K562 (cell line): ENCODE measurements at regions not wholly inside any gene's neighbourhood (a gene's known extent, or its start where the extent isn't known, plus 50 kb on each side); places are given as distances from the start of the nearest gene placed in this dataset.

Source experiments
- ARID3A ChIP-seq: IDR thresholded peaks from 2 replicates; pipeline ENCODE4 v1.6.1; 2012; ENCODE audit warnings: low read depth, low read length, improper control_type of control experiment, borderline replicate concordance
- ATF7 ChIP-seq: fragments of 450-650 bp; IDR thresholded peaks from 2 replicates; pipeline ENCODE4 v1.7.1; 2014; ENCODE audit warnings: mild to moderate bottlenecking, moderate library complexity
- CBFA2T3 ChIP-seq: fragments of 450-650 bp; IDR thresholded peaks from 2 replicates; pipeline ENCODE4 v1.6.1; 2017
- CBX3 ChIP-seq, 2 experiments: IDR thresholded peaks; 1 replicate in 1 of 2; 2 replicates in 1 of 2; pipeline ENCODE4 v1.6.1; 2012; ENCODE audit warnings: inconsistent platforms in 2 of 2, low read length in 2 of 2, borderline replicate concordance in 1 of 2, control low read depth in 1 of 2
- CREB3L1 ChIP-seq: fragments of 450-650 bp; IDR thresholded peaks from 2 replicates; pipeline ENCODE4 v1.6.1; 2014; ENCODE audit warnings: low read depth, mild to moderate bottlenecking, moderate library complexity, borderline replicate concordance
- ELK3 ChIP-seq: fragments of 450-650 bp; formaldehyde crosslinking; IDR thresholded peaks from 2 replicates; pipeline ENCODE4 v1.4.0; 2020; ENCODE audit warnings: mild to moderate bottlenecking
- ESRRB ChIP-seq: fragments of 250-450 bp; sonication (Bioruptor Pico); IDR thresholded peaks from 2 replicates; pipeline ENCODE4 v1.5.0; 2020; ENCODE audit warnings: mild to moderate bottlenecking, moderate library complexity, borderline replicate concordance
- FOXP1 ChIP-seq: sonication (generic); formaldehyde crosslinking; IDR thresholded peaks from 2 replicates; pipeline ENCODE4 v1.8.0; 2022; ENCODE audit warnings: mild to moderate bottlenecking, missing genetic modification reagents
- GMEB1 ChIP-seq: fragments of 250-450 bp; sonication (Bioruptor Pico); IDR thresholded peaks from 2 replicates; pipeline ENCODE4 v1.4.0; 2020; ENCODE audit warnings: mild to moderate bottlenecking
- HDAC1 ChIP-seq, 2 experiments: fragments of 450-650 bp; IDR thresholded peaks; 2 replicates each; pipeline ENCODE4 v1.6.1; 2016 to 2017; ENCODE audit warnings: inconsistent platforms in 1 of 2, mild to moderate bottlenecking in 1 of 2, moderate library complexity in 1 of 2
- HDAC6 ChIP-seq: IDR thresholded peaks from 2 replicates; pipeline ENCODE4 v1.6.1; 2012; ENCODE audit warnings: low read depth, mild to moderate bottlenecking, control low read depth, inconsistent platforms, low read length, moderate library complexity
- POLR2B ChIP-seq: fragments of 450-650 bp; IDR thresholded peaks from 2 replicates; pipeline ENCODE4 v1.6.1; 2018; ENCODE audit warnings: low read depth; ENCODE audit not compliant: partially characterized antibody
- TARDBP ChIP-seq: fragments of 450-650 bp; IDR thresholded peaks from 2 replicates; pipeline ENCODE4 v1.6.1; 2016
- WHSC1 ChIP-seq: IDR thresholded peaks from one replicate; pipeline ENCODE4 v1.6.1; 2012; ENCODE audit warnings: low read length, control low read depth, inconsistent platforms
- YY1 ChIP-seq, 3 experiments: IDR thresholded peaks; 2 replicates each; pipeline ENCODE4 v1.6.1; 2011; ENCODE audit warnings: low read length in 2 of 3, mild to moderate bottlenecking in 2 of 3, moderate library complexity in 2 of 3, borderline replicate concordance in 1 of 3, control low read depth in 1 of 3, low read depth in 1 of 3; ENCODE audit not compliant: insufficient read depth in 3 of 3, insufficient replicate concordance in 2 of 3, control insufficient read depth in 1 of 3, insufficient read length in 1 of 3; ENCODE audit errors: extremely low read depth in 1 of 3
- ZEB2 ChIP-seq: fragments of 450-650 bp; IDR thresholded peaks from 2 replicates; pipeline ENCODE4 v1.6.1; 2016
- ZNF212 ChIP-seq: fragments of 450-650 bp; formaldehyde crosslinking; IDR thresholded peaks from 2 replicates; pipeline ENCODE4 v1.4.0; 2020; ENCODE audit warnings: mild to moderate bottlenecking
- ZNF592 ChIP-seq: fragments of 450-650 bp; IDR thresholded peaks from 2 replicates; pipeline ENCODE4 v1.6.1; 2017; ENCODE audit warnings: antibody characterized with exemption, mild to moderate bottlenecking

GRCh38 chr6:105740946-105741645 is 338.2 kb upstream of the PREP start (continued):
- no peak for TF ChIP-seq CBX3 (IDR thresholded peaks at IDR 0.05; ENCODE audit: borderline replicate concordance in 1 of 2, low read length in 2 of 2)
- peak; percentile 69 for TF ChIP-seq CBFA2T3
- no peak for TF ChIP-seq FOXP1 (CRISPR knock-in tag)
- peak in 1 of 2 experiments; percentile 49; a peak in 1 of 4 replicates for TF ChIP-seq HDAC1 (IDR thresholded peaks at IDR 0.05)
- TF ChIP-seq ELK3 (CRISPR knock-in tag), result no peak
- no peak for TF ChIP-seq WHSC1
- TF ChIP-seq ZNF592, result no peak
- TF ChIP-seq GMEB1 (CRISPR knock-in tag), result 0 out of 2 replicates have a peak, but pooled peaks have one; percentile 5
- peak; percentile 53 for TF ChIP-seq ZEB2
- TF ChIP-seq ARID3A, result 0 out of 2 replicates have a peak, but pooled peaks have one; percentile 30
- TF ChIP-seq ATF7, result peak; percentile 48; the same call in 1 of the 2 replicates
- TF ChIP-seq TARDBP, result no peak
- no peak for TF ChIP-seq POLR2B
- no peak for TF ChIP-seq YY1 (IDR thresholded peaks at IDR 0.05; ENCODE audit: borderline replicate concordance in 1 of 3, control insufficient read depth in 1 of 3, extremely low read depth in 1 of 3, insufficient read depth in 3 of 3, insufficient read length in 1 of 3, insufficient replicate concordance in 2 of 3, low read depth in 1 of 3, low read length in 2 of 3)
- TF ChIP-seq ESRRB (CRISPR knock-in tag), result no peak
- TF ChIP-seq HDAC6, result no peak
- TF ChIP-seq CREB3L1, result no peak
- TF ChIP-seq ZNF212 (CRISPR knock-in tag), result peak; percentile 96
